ENCODE measurements at regions not wholly inside any gene's neighbourhood (a gene's known extent, or its start where the extent isn't known, plus 50 kb on each side); places are given as distances from the start of the nearest gene placed in this dataset.
"Not testable (repeated sequence)": the region's sequence is repeated elsewhere in the genome, so short reads cannot be mapped to it uniquely, and the experiment has no call there.

DNA sequence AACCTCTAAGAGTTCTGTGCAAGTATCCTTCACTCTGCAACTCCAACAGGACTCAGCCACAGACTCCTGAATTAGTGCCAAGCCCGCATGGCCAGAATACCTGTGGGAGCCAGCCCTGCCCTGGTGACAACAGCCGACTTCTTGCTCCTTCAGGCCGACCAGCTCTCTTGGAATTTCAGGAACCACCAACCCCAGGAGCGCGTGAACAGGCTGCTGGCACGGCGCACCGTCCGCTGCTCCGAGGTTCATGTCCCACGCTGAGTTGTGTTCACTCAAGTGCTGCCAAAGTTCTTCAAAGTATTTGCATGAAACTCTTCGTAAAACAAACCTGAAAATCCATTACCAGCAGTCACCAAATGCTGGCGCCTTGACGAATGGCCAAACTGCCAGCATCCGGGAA lies 232.8 kb downstream of the NR2F1-AS1 start:
- DNase-seq (ENCODE audit: low read depth), result no peak
- no peak overlapping the region for H3K4me3 ChIP-seq (ENCODE audit: control insufficient read depth, low read depth, low read length)
- TF ChIP-seq, protein P1, sequence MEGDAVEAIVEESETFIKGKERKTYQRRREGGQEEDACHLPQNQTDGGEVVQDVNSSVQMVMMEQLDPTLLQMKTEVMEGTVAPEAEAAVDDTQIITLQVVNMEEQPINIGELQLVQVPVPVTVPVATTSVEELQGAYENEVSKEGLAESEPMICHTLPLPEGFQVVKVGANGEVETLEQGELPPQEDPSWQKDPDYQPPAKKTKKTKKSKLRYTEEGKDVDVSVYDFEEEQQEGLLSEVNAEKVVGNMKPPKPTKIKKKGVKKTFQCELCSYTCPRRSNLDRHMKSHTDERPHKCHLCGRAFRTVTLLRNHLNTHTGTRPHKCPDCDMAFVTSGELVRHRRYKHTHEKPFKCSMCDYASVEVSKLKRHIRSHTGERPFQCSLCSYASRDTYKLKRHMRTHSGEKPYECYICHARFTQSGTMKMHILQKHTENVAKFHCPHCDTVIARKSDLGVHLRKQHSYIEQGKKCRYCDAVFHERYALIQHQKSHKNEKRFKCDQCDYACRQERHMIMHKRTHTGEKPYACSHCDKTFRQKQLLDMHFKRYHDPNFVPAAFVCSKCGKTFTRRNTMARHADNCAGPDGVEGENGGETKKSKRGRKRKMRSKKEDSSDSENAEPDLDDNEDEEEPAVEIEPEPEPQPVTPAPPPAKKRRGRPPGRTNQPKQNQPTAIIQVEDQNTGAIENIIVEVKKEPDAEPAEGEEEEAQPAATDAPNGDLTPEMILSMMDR (IDR thresholded peaks at IDR 0.05; ENCODE audit: control insufficient read depth, insufficient read depth, low read depth, low read length, missing control alignments), result no peak

GRCh38 chr5:93346850-93347249 lies 234.2 kb downstream of the NR2F1-AS1 start:
- not testable (repeated sequence) for DNase-seq (ENCODE audit: low read depth)

DNA sequence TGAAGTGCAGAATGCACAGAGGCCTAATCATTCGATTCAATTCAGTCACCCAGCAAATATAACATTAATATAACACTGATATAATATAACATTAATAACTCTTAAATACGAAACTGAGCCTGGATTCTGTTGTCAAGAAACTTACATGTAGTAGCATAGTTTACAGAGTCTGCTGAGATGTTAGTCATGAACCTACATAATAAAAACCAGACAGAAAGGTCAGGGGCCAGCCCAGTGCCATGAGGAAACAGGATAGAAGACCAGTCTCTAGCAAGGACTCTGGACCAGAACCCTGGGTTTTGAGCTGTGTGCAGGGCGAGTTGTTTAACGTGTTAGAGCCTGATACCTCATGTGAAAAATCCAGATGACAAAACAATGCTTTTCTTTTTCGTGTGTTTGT lies 234.7 kb downstream of the NR2F1-AS1 start:
- no peak for DNase-seq (ENCODE audit: low read depth)
- H3K4me3 ChIP-seq (ENCODE audit: control insufficient read depth, low read depth, low read length), result no peak overlapping the region
- TF ChIP-seq, protein P1 (IDR thresholded peaks at IDR 0.05; ENCODE audit: control insufficient read depth, insufficient read depth, low read depth, low read length, missing control alignments), result no peak

More at GRCh38 chr5:93346850-93347249, 234.2 kb downstream of the NR2F1-AS1 start:
- H3K4me3 ChIP-seq (ENCODE audit: control insufficient read depth, low read depth, low read length), result not testable (repeated sequence)

- H3K4me3 ChIP-seq (ENCODE audit: control insufficient read depth, low read depth, low read length), result no peak overlapping the region
- TF ChIP-seq, protein P1 (IDR thresholded peaks at IDR 0.05; ENCODE audit: control insufficient read depth, insufficient read depth, low read depth, low read length, missing control alignments), result no peak
- no peak for DNase-seq (ENCODE audit: low read depth)
Measured at GRCh38 chr5:93343570-93343969, 237.4 kb downstream of the NR2F1-AS1 start.

- TF ChIP-seq, protein P1 (IDR thresholded peaks at IDR 0.05; ENCODE audit: control insufficient read depth, insufficient read depth, low read depth, low read length, missing control alignments), result no peak
- no peak for DNase-seq (ENCODE audit: low read depth)
- no peak overlapping the region for H3K4me3 ChIP-seq (ENCODE audit: control insufficient read depth, low read depth, low read length)
Measured at GRCh38 chr5:93342563-93343061, 238.4 kb downstream of the NR2F1-AS1 start.

- no peak for DNase-seq (ENCODE audit: low read depth)
- H3K4me3 ChIP-seq (ENCODE audit: control insufficient read depth, low read depth, low read length), result no peak overlapping the region
- TF ChIP-seq, protein P1 (IDR thresholded peaks at IDR 0.05; ENCODE audit: control insufficient read depth, insufficient read depth, low read depth, low read length, missing control alignments), result no peak
Measured at GRCh38 chr5:93340881-93341280, 240.1 kb downstream of the NR2F1-AS1 start.

- TF ChIP-seq, protein P1 (IDR thresholded peaks at IDR 0.05; ENCODE audit: control insufficient read depth, insufficient read depth, low read depth, low read length, missing control alignments), result no peak
- no peak overlapping the region for H3K4me3 ChIP-seq (ENCODE audit: control insufficient read depth, low read depth, low read length)
- DNase-seq (ENCODE audit: low read depth), result no peak
Measured at GRCh38 chr5:93337138-93337537, 243.9 kb downstream of the NR2F1-AS1 start.

All from AG09309 (cell line).